Left ventricle myocardium inferior (tissue), 1 donor: ENCODE measurements at regions not wholly inside any gene's neighbourhood (a gene's known extent, or its start where the extent isn't known, plus 50 kb on each side); places are given as distances from the start of the nearest gene placed in this dataset.
"Not testable (repeated sequence)": the region's sequence is repeated elsewhere in the genome, so short reads cannot be mapped to it uniquely, and the experiment has no call there.

ENCODE experiments used
- DNase-seq: peaks from one replicate; pipeline ENCODE4 v3.0.0-alpha.2; 2020
- H3K27ac ChIP-seq: fragments of 200-600 bp; replicated peaks from 2 replicates; pipeline ENCODE4 v1.8.0; 2021
- H3K27me3 ChIP-seq: fragments of 200-600 bp; 2 replicates; pipeline ENCODE4 v1.8.0; 2021; ENCODE audit warnings: low read depth
- H3K36me3 ChIP-seq: fragments of 200-600 bp; 2 replicates; pipeline ENCODE4 v1.8.0; 2021
- H3K4me1 ChIP-seq: fragments of 200-600 bp; 2 replicates; pipeline ENCODE4 v1.8.0; 2021
- H3K4me3 ChIP-seq: fragments of 200-600 bp; 2 replicates; pipeline ENCODE4 v1.8.0; 2021; ENCODE audit warnings: mild to moderate bottlenecking, moderate library complexity
- H3K9me3 ChIP-seq: fragments of 200-600 bp; replicated peaks from 2 replicates; pipeline ENCODE4 v1.8.0; 2021
- CTCF ChIP-seq: fragments of 200-600 bp; IDR thresholded peaks from 2 replicates; pipeline ENCODE4 v1.8.0; 2021; ENCODE audit warnings: antibody characterized with exemption, mild to moderate bottlenecking, borderline replicate concordance
- intact Hi-C: fragments of 100-400 bp; cut with micrococcal nuclease; formaldehyde crosslinking; loops from one replicate; pipeline ENCODE4 v1.11.0; 2022
- donor health status: DM: no; HTN: yes; CAD: no; lungs with severe emphysema.

- Histone ChIP-seq H3K36me3 (no peaks in the 10 kb centered on the region), H3K4me3 (no peak overlapping the region), H3K27ac (no peak overlapping the region), H3K9me3 (no peaks in the 10 kb centered on the region), H3K4me1 (peaks cover 17% of the 10 kb centered on the region), H3K27me3 (no peaks in the 10 kb centered on the region)
- TF ChIP-seq CTCF = no peak
- intact Hi-C loops = no loop called here
- peak; percentile 25 for DNase-seq
These were observed 256.3 kb downstream of the SMARCA2 start for GRCh38 chr9:2271426-2271825.

- Histone ChIP-seq H3K27ac (no peak overlapping the region), H3K9me3 (no peaks in the 10 kb centered on the region), H3K4me3 (no peak overlapping the region), H3K36me3 (no peaks in the 10 kb centered on the region), H3K27me3 (no peaks in the 10 kb centered on the region), H3K4me1 (no peaks in the 10 kb centered on the region)
- intact Hi-C loops = no loop called here
- no peak for DNase-seq
- TF ChIP-seq CTCF = no peak
These were observed 259.6 kb downstream of the SMARCA2 start for GRCh38 chr9:2274762-2275161.

- H3K27me3 ChIP-seq = no peaks in the 10 kb centered on the region
- H3K9me3 ChIP-seq = no peaks in the 10 kb centered on the region
- intact Hi-C loops = no loop called here
- no peak overlapping the region for H3K27ac ChIP-seq
- no peaks in the 10 kb centered on the region for H3K4me1 ChIP-seq
- no peak for DNase-seq
- H3K36me3 ChIP-seq = no peaks in the 10 kb centered on the region
- H3K4me3 ChIP-seq = no peak overlapping the region
- no peak for TF ChIP-seq CTCF
These were observed 261.1 kb downstream of the SMARCA2 start for GRCh38 chr9:2276296-2276695.

- H3K27me3 ChIP-seq, H3K4me3 ChIP-seq, H3K4me1 ChIP-seq, H3K9me3 ChIP-seq, H3K27ac ChIP-seq, H3K36me3 ChIP-seq, DNase-seq, intact Hi-C loops: not testable (repeated sequence)
These were observed 262.0 kb downstream of the SMARCA2 start for GRCh38 chr9:2277133-2277532.

GRCh38 chr9:2277644-2278043, 262.5 kb downstream of the SMARCA2 start:
- H3K36me3 ChIP-seq, intact Hi-C loops, H3K4me1 ChIP-seq, H3K4me3 ChIP-seq, H3K27me3 ChIP-seq, H3K9me3 ChIP-seq, DNase-seq, H3K27ac ChIP-seq: not testable (repeated sequence)

- H3K4me1 ChIP-seq, H3K36me3 ChIP-seq, H3K27me3 ChIP-seq, intact Hi-C loops, H3K9me3 ChIP-seq, DNase-seq, H3K27ac ChIP-seq, H3K4me3 ChIP-seq: not testable (repeated sequence)
These were observed 264.0 kb downstream of the SMARCA2 start for GRCh38 chr9:2279138-2279537.

GRCh38 chr9:2281031-2281802, 266.1 kb downstream of the SMARCA2 start:
- no peaks in the 10 kb centered on the region for H3K9me3 ChIP-seq
- H3K4me1 ChIP-seq = no peaks in the 10 kb centered on the region
- H3K36me3 ChIP-seq = no peaks in the 10 kb centered on the region
- H3K4me3 ChIP-seq = no peak overlapping the region
- intact Hi-C loops = no loop called here
- DNase-seq = no peak
- H3K27ac ChIP-seq = no peak overlapping the region
- no peaks in the 10 kb centered on the region for H3K27me3 ChIP-seq
- no peak for TF ChIP-seq CTCF
